ELR (cell line): ENCODE measurements at regions not wholly inside any gene's neighbourhood (a gene's known extent, or its start where the extent isn't known, plus 50 kb on each side); places are given as distances from the start of the nearest gene placed in this dataset.
"Not testable (repeated sequence)": the region's sequence is repeated elsewhere in the genome, so short reads cannot be mapped to it uniquely, and the experiment has no call there.

Experiments
- DNase-seq: peaks from one replicate; pipeline ENCODE4 v3.0.0-alpha.2; 2015; ENCODE audit warnings: low read depth

GRCh38 chr1:228824366-228824765 lies 89.1 kb downstream of the RHOU start:
- DNase-seq = no peak

- no peak for DNase-seq
These were observed 89.8 kb downstream of the RHOU start for GRCh38 chr1:228825041-228825440.

GRCh38 chr1:228825840-228826484 lies 90.7 kb downstream of the RHOU start:
- DNase-seq = no peak

GRCh38 chr1:228827019-228827418 lies 91.7 kb downstream of the RHOU start:
- DNase-seq = no peak

GRCh38 chr1:228828151-228828550 lies 92.9 kb downstream of the RHOU start:
- DNase-seq = no peak

GRCh38 chr1:228830185-228830953 lies 95.1 kb downstream of the RHOU start:
- DNase-seq = no peak

GRCh38 chr1:228830954-228831481 lies 95.7 kb downstream of the RHOU start:
- DNase-seq = peak; percentile 68

GRCh38 chr1:228833911-228834688 lies 98.8 kb downstream of the RHOU start:
- DNase-seq = no peak

- DNase-seq = no peak
These were observed 100.2 kb downstream of the RHOU start for GRCh38 chr1:228835456-228835855.

- no peak for DNase-seq
These were observed 100.6 kb downstream of the RHOU start for GRCh38 chr1:228835911-228836310.

- no peak for DNase-seq
These were observed 101.1 kb downstream of the RHOU start for GRCh38 chr1:228836427-228836826.

- DNase-seq = no peak
These were observed 101.8 kb downstream of the RHOU start for GRCh38 chr1:228837032-228837431.

GRCh38 chr1:228837817-228838716 lies 102.8 kb downstream of the RHOU start:
- DNase-seq = peak; percentile 87

- DNase-seq = peak; percentile 45
These were observed 103.6 kb downstream of the RHOU start for GRCh38 chr1:228838717-228839500.

GRCh38 chr1:228839656-228840055 lies 104.4 kb downstream of the RHOU start:
- DNase-seq = no peak

GRCh38 chr1:228841632-228842031 lies 106.4 kb downstream of the RHOU start:
- no peak for DNase-seq

GRCh38 chr1:228842094-228842775 lies 107.0 kb downstream of the RHOU start:
- peak; percentile 78 for DNase-seq

- DNase-seq = no peak
These were observed 109.8 kb downstream of the RHOU start for GRCh38 chr1:228845101-228845500.

GRCh38 chr1:228846952-228847351 lies 111.7 kb downstream of the RHOU start:
- no peak for DNase-seq

- not testable (repeated sequence) for DNase-seq
These were observed 112.2 kb downstream of the RHOU start for GRCh38 chr1:228847451-228847850.
